Left forelimb (tissue), 1 donor: ENCODE measurements at regions not wholly inside any gene's neighbourhood (a gene's known extent, or its start where the extent isn't known, plus 50 kb on each side); places are given as distances from the start of the nearest gene placed in this dataset.

Experiments used
- DNase-seq: peaks from one replicate; pipeline ENCODE4 v3.0.0-alpha.2; 2018; ENCODE audit warnings: low spot score

DNA sequence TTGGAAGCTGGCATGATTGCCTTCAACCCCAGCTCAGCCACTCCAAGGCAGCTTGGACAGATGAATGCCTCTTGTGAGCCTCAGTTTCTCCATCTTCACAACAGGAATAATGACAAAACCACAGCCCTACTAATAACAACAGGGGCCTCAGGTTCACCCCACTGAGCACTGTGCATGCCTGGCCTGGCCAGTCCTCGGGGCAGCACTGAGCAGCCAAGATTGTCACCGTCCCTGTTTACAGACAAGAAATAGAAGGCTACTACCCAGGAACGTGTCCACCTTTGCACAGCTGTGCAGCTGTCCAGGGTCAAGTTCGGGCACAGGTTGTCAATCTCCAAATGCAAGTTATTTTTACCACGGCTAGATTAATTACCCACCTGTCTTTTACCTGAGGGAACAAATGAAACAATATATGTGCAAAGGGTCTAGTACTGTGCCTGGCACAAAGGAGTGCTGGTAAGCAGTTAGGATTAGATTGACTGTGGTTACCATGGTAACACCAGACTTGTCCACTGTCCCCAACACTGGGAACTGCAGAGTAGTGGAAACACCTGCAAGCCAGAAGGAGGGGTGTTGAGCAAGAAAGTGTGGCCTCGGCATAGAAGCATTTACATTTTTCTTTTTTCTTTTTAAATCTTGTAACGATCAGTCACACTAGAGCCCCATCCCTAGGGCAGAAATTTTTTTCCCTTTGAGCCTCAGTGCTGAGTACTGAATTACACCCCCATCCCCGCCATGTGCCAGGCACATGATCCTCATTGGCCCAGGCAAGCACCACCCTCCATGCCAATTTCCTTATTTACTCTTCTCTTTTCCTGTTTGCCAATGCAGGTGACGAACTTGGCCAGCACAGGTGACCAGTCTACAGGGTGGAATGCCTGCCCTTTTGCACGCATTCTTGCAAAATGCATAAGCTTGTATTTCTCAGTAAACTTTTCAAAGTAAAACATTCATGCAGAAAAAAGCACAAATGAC is 66.3 kb upstream of the SLC6A6 start:
- no peak for DNase-seq

- no peak for DNase-seq
Observed at GRCh38 chr3:14336749-14337598, 65.4 kb upstream of the SLC6A6 start.

DNA sequence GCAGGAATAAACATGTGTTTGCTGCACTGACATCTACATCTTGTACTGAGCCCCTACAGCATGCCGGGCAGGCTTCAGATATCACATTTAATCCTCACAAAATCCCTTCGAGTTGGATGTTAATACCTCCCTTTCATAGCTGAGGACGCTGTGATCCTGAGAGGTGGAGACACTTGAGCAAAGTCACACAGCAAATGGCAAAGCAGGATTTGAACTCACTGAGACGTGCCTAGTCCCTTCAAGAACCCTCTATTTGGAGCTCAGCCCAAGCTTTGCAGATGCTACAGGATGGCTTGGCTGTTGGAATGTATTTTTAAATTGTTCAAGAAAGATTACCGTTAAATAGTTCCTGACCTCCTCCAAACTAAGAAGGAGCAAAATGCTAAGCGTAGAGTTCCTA is 64.6 kb upstream of the SLC6A6 start:
- no peak for DNase-seq

DNA sequence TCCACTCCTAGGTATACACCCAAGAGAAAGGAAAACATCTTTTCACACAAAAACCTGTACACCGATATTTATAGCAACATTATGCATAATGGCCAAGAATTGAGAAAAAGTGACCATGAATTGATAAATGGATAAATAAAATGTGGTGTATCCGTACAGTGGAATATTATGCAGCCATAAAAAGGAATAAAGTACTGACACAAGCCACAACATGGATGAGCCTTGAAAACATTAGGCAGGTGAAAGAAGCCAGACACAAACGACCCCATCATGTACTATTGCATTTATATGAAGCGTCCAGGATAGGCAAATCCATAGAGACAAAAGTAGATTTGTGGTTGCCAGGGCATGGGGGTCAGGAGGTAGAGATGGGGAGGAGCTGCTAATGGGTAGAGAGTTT is 64.2 kb upstream of the SLC6A6 start:
- no peak for DNase-seq

GRCh38 chr3:14338898-14339458 is 63.4 kb upstream of the SLC6A6 start:
- DNase-seq: no peak

DNA sequence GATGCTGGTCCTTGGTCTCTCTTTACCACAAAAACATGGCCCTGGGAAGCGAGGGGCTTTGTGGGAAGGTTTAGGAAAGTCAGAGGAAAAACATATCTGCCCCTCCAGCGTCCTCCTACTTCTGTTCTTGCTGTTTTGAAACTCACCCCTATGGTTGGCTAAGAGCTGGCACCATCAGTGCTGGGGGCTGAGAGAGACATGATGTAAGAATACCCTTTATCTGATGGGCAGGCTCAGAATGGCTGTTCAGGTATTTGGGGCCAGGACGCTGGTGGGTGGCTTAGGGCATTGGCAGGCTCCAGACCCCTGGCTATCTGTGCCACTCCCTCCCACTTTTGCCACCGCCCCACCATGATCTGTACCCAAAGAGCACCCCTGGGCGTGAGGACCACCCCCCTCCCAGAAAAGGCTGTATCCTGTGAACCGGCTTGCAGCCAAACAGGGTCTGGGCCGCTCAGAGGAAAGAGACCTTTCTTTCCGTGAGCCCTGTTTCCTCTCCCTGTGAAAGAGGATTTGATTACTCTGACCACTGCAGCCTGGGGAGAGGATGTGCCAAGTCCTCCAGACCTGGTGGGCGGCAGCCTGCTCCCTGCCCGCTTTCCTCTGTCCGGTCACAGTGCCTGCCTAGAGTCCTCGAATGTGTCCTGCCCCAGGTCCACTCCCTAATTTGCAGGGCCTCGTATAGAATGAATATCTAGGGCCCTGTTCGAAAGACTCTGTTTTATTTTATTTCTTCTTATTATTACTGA is 61.3 kb upstream of the SLC6A6 start:
- DNase-seq: no peak

- DNase-seq: no peak
Observed at GRCh38 chr3:14343338-14344112, 58.9 kb upstream of the SLC6A6 start.

- no peak for DNase-seq
Observed at GRCh38 chr3:14344351-14344750, 58.1 kb upstream of the SLC6A6 start.

GRCh38 chr3:14345496-14346150 is 56.8 kb upstream of the SLC6A6 start:
- DNase-seq: no peak

- DNase-seq: no peak
Observed at GRCh38 chr3:14346191-14346590, 56.2 kb upstream of the SLC6A6 start.

DNA sequence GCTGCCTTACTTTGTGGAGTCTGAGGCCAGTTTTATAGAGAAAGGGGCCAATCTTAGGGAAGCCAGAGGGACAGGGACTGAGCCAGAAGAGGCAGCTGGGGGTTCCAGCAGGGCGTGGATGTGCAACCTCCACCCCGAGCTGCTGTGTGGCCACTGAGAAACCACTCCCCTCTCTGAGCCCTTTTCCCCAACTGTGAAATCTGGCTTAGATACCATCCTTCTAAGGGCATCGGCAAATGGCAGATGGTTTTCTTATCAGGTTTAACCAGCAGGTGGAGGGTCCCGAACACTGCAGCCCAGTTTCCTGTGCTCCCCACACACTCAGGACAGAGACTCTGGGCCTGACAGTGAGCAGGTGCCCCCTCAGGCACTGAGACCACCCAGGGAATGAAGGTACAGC is 55.8 kb upstream of the SLC6A6 start:
- no peak for DNase-seq

- DNase-seq: no peak
Observed at GRCh38 chr3:14347110-14347509, 55.3 kb upstream of the SLC6A6 start.

DNA sequence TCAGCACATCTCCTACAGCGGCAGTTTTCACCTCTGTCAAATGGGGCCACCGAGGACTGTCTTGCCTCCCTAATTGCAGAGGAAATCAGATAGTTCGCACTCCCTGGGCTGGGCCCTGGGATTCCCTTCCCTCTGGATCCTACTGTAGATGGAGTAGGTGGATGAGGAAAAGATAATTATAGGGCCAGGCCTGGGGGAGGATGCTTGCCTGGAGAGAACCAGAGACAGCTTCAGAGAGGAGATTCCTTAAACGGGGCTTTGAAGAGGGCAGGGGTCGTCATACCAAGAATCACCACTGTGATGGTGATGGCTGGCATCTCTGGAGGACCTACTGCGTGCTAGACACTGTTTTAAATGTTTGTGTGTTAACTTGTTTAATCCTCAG is 50.8 kb upstream of the SLC6A6 start:
- no peak for DNase-seq

DNA sequence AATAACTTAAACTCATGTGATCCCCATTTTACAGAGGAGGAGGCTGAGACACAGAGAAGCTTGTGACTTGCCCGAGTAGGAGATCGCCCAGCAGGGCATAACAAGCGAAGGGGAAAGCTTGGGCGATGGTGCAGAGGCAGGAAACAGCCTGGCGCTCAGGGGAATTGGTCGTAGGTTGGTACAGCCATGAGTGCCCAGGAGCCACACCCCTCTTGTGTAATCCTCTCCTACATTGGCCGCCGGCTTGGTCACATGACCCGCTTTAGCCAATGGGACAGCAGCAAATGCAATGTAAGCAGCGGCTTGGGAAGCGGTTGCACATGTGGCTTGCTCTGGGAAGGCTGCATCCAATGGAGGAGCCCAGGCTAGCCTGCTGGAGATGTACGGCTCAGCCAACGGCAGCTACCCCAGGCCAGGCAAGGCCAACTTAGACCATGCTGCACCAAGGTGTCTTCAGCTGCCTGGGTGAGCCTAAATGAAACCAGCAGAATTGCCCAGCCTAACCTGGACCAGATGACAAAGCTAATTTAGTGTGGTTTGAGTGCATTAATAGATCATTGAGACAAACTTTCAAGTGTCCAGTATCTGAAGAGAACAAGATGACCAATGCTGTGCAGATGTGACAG is 50.3 kb upstream of the SLC6A6 start:
- DNase-seq: no peak
